Brain microvascular endothelial cell (primary cell): ENCODE measurements at regions not wholly inside any gene's neighbourhood (a gene's known extent, or its start where the extent isn't known, plus 50 kb on each side); places are given as distances from the start of the nearest gene placed in this dataset.
"Not testable (repeated sequence)": the region's sequence is repeated elsewhere in the genome, so short reads cannot be mapped to it uniquely, and the experiment has no call there.

Experiments
- DNase-seq: peaks from one replicate; pipeline ENCODE4 v3.0.0-alpha.2; 2020
- H3K27ac ChIP-seq: fragments of 250-450 bp; sonication (Bioruptor Pico); 2 replicates; pipeline ENCODE4 v1.5.1; 2020; ENCODE audit warnings: mild to moderate bottlenecking, moderate library complexity
- H3K27me3 ChIP-seq: fragments of 250-450 bp; sonication (Bioruptor Pico); replicated peaks from 2 replicates; pipeline ENCODE4 v1.5.1; 2020; ENCODE audit warnings: mild to moderate bottlenecking
- H3K36me3 ChIP-seq: fragments of 250-450 bp; sonication (Bioruptor Pico); replicated peaks from 2 replicates; pipeline ENCODE4 v1.5.1; 2020; ENCODE audit warnings: mild to moderate bottlenecking
- H3K4me3 ChIP-seq: 2 replicates; pipeline ENCODE4 v1.5.1; 2011; ENCODE audit warnings: low read depth, mild to moderate bottlenecking, control low read depth, low read length, moderate library complexity
- in situ Hi-C: cut with HindIII; loops from 2 replicates; pipeline ENCODE4 v1.10.0; 2017; ENCODE audit warnings: low sequenced_read_pairs, low pct_ligation_motif_present
- TF ChIP-seq, protein P1 (sequence below): IDR thresholded peaks from 2 replicates; pipeline ENCODE4 v1.5.1; 2011; ENCODE audit warnings: low read depth, mild to moderate bottlenecking, moderate library complexity, low read length, control low read depth, inconsistent platforms; ENCODE audit errors: missing control alignments

DNA sequence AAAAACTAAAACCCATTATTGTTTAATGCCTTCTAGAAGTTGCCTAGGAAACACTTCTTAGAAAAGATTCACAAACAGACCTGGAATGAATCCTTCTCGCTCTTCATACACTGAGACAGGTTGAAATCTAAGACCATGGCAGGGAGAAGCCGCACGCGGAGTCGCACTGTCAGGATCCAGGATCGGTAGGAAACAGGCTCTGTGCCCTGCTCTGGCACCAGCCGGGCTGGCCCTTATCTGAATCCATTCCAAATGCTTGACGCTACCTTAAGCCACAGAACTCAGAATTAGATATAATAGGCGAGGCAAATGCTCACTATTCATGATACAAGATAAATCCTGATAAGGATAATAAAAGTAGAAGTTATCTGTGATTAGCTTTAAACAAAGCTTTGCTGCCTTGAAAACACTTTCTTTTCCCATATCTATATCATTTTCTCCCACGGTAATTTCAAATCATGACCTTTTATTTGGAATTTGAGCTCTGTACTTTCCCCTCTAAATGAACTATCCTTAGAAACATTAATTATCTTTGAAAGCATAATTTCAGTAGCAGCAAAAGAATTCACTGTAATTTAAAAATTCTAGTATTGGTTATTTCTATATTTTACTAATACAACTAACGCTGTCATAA lies 385.6 kb downstream of the IRS2 start:
- in situ Hi-C loops: no loop called here
- Histone ChIP-seq H3K27ac (no peak overlapping the region), H3K27me3 (no peaks in the 10 kb centered on the region), H3K4me3 (no peak overlapping the region), H3K36me3 (no peaks in the 10 kb centered on the region)
- no peak for DNase-seq
- TF ChIP-seq, protein P1, sequence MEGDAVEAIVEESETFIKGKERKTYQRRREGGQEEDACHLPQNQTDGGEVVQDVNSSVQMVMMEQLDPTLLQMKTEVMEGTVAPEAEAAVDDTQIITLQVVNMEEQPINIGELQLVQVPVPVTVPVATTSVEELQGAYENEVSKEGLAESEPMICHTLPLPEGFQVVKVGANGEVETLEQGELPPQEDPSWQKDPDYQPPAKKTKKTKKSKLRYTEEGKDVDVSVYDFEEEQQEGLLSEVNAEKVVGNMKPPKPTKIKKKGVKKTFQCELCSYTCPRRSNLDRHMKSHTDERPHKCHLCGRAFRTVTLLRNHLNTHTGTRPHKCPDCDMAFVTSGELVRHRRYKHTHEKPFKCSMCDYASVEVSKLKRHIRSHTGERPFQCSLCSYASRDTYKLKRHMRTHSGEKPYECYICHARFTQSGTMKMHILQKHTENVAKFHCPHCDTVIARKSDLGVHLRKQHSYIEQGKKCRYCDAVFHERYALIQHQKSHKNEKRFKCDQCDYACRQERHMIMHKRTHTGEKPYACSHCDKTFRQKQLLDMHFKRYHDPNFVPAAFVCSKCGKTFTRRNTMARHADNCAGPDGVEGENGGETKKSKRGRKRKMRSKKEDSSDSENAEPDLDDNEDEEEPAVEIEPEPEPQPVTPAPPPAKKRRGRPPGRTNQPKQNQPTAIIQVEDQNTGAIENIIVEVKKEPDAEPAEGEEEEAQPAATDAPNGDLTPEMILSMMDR: no peak

DNA sequence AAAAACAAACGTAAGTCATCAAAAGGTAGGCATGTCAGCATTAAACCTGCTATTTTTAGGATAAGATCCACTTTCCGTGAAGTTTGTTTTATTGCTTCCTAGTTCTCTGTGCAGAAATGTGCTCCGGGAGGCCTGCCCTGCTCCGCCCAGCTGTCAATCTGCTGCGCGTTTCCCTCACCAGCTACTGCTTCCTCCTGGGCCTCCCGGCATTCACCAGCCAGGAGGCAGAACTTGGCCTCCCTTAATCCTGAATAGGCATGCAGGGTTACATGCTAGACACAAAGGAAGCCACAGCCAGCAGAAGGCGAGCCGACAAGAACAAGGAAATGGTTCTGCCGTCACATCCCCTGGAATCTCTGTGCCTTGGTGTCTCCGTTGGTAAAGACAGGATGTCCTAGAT lies 386.2 kb downstream of the IRS2 start:
- TF ChIP-seq, protein P1: no peak
- in situ Hi-C loops: no loop called here
- no peaks in the 10 kb centered on the region for H3K27me3 ChIP-seq
- no peaks in the 10 kb centered on the region for H3K36me3 ChIP-seq
- no peak for DNase-seq
- no peak overlapping the region for H3K27ac ChIP-seq
- no peak overlapping the region for H3K4me3 ChIP-seq

DNA sequence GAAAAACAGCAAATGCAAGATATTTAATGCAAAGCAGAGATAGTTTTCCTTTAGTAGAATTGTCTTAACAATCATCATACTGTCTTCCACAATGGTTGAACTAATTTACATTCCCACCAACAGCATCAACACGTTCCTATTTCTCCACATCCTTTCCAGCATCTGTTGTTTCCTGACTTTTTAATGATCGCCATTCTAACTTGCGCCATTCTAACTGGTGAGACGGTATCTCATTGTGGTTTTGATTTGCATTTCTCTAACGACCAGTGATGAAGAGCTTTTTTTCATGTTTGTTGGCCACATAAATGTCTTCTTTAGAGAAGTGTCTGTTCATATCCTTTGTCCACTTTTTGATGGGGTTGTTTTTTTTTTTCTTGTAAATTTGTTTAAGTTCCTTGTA lies 388.3 kb downstream of the IRS2 start:
- H3K27me3 ChIP-seq, H3K36me3 ChIP-seq, H3K27ac ChIP-seq, DNase-seq, in situ Hi-C loops, H3K4me3 ChIP-seq: not testable (repeated sequence)

DNA sequence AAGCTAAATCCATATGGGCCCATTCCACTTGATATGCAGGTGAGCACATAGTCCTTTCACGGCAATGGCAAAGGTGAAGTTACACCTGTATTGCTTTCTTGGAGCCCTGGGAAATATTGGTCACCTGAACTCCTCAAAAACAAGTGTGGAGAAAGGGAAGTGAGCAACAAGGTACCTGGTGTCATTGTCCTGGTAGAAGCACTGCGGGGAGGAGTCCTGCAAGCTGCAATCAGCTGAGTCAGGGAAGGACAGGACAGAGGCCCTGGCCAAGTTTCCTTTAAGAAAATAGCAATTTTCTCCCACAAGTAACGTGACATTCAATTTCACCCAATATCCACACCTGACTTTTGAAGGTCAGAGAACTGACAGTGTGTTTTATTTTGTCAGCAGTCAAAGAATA lies 389.1 kb downstream of the IRS2 start:
- Histone ChIP-seq H3K27me3 (no peaks in the 10 kb centered on the region), H3K36me3 (no peaks in the 10 kb centered on the region), H3K4me3 (no peak overlapping the region), H3K27ac (no peak overlapping the region)
- TF ChIP-seq, protein P1: no peak
- in situ Hi-C loops: no loop called here
- no peak for DNase-seq

DNA sequence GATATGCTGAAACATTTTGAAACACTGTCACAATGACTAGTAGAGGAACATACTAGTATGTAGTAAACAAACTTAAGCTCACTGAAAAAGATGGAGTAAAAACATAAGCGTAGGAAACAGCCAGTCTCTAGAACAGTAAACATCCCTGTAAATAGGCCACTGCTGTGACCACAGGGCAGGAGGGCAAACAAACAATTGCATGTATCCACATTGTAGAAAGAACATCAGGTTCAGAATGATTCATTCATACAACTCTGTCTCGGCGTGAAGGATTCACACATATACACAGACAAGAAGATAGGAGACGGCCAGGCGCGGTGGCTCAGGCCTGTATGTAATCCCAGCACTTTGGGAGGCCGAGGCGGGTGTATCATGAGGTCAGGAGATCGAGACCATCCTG lies 390.1 kb downstream of the IRS2 start:
- no peaks in the 10 kb centered on the region for H3K27me3 ChIP-seq
- TF ChIP-seq, protein P1: no peak
- H3K27ac ChIP-seq: no peak overlapping the region
- in situ Hi-C loops: no loop called here
- no peak overlapping the region for H3K4me3 ChIP-seq
- no peaks in the 10 kb centered on the region for H3K36me3 ChIP-seq
- no peak for DNase-seq

DNA sequence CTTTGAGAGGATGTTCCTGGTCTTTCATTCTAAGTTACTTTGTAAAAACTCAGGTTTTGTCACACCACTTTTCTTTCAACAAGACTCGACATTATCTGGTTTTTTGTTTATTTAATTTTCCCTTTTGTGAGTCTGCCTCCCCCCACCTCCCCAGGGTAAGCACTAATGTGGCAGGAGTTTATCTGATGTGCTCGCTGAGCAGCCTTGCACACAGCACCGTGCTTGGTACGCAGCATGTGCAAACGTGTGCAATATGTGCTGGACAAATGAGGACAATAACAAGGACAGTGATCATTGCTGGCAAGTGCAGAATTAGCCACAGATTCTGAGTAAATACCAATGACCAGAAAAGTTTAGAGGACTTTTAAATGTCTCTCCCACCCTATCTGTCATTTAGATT lies 391.4 kb downstream of the IRS2 start:
- DNase-seq: no peak
- Histone ChIP-seq H3K27me3 (no peaks in the 10 kb centered on the region), H3K27ac (no peak overlapping the region), H3K4me3 (no peak overlapping the region), H3K36me3 (no peaks in the 10 kb centered on the region)
- in situ Hi-C loops: no loop called here
- TF ChIP-seq, protein P1: no peak
